ENCODE measurements at regions not wholly inside any gene's neighbourhood (a gene's known extent, or its start where the extent isn't known, plus 50 kb on each side); places are given as distances from the start of the nearest gene placed in this dataset.
"Not testable (repeated sequence)": the region's sequence is repeated elsewhere in the genome, so short reads cannot be mapped to it uniquely, and the experiment has no call there.

DNA sequence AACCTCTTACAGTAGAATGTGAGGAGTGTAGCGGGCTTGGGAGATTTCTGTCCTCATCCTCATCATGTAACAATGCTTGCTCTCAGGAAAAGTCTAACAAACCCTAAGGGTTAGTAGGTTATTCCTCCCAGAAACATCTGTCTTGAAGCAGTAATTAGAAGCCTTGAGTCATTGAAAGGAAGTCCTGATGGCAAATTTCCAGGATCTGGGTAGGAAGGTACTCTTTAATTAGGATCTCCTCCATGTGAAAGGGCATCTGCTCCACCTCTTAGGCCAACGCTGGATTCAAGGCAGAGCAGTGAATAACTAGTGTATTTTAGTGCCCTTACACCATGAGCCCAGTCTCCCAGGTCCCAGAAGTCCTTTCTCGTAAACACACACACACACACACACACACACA lies 106.6 kb upstream of the BARHL2 start:
- DNase-seq: no peak

DNA sequence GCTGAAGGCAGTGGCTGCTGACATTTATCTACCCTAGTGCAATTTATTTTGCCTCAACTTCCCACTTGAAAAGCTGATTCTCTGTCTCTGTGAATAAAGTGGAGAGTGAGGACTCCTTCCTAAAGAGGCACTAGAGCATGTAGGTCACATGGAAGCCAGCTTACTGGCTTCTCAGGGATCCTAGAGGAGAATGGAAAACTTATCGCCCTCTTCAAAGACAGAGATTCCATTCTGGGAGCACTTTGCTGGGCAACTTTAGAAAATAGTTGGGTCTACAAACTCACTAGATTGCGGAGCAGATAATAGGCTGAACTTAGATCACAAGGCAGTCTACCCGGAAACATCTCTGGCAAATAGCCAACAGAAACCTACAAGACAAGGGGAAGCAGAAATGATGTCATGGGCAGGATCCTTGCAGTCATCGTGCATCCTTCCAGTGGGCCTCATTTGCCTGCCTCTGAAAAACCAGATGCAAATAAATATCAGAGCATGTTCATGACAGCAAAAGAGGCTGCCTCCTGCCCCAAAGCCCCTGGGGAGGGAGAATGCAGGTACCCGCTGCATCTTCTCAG lies 104.8 kb upstream of the BARHL2 start:
- no peak for DNase-seq

DNA sequence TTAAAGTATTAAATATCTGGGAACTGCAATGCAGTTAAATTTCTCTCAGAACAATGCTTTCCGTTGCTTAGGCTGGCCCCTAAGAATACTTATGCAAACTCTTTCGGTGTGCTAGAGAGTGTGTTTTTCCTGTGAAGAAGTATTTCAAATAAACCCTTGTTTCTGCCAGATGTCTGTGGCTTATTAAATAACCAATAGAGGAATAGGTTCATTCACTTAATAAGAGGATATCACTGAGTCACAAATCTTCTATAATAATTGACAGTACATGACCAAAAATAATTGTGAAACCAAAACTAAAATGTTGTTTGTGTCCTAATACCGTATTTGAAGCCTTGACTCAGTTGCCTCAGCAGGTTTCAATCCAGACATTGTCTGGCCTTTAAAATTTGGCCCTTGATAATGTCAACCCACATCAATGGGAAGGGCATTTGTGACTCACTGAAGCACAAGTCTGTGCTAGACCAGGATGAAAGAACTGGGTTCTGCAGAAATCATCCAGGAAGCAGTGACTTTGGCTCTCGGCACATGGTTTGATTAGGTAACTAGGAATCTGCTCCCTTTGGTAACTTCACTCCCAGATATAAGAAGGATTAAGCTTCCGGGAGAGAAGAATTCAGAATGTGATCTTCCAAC lies 104.2 kb upstream of the BARHL2 start:
- DNase-seq: no peak

DNA sequence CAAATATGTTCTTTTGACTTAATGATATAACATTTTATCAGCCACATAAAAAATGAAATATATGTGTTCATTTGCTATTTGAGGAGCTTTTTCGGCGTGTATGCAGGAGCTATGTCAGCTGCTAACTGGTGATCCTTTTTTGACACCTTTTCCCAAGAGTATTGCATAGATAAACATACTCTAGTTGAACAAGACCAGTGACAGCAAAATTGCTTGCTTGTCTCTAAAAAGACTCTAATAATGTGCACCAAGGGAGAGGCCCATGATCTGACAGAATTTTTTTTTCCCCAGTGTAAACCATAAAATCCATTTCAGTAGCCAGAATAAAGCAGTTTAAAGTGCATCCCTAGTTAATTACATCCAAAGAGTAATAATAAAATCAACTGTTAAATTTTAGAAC lies 103.6 kb upstream of the BARHL2 start:
- no peak for DNase-seq

DNA sequence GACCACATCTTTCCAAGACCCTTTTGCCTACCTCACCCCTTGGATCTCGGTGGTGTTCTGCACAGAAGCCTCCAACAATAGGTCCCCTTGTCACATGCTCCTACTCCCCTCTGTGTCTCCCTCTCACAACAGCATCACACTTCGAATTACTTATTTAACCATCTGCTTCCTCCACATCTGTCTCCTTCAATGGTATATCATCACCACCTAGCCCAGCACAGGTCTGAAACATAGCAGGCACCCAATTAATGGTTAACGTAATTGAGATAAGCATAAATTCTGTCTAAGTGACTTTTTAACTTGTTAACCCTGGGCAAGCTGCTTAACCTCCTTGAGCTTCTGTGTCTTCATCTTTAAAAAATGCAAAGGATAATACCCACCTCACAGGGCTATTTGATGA lies 100.3 kb upstream of the BARHL2 start:
- DNase-seq: no peak

DNA sequence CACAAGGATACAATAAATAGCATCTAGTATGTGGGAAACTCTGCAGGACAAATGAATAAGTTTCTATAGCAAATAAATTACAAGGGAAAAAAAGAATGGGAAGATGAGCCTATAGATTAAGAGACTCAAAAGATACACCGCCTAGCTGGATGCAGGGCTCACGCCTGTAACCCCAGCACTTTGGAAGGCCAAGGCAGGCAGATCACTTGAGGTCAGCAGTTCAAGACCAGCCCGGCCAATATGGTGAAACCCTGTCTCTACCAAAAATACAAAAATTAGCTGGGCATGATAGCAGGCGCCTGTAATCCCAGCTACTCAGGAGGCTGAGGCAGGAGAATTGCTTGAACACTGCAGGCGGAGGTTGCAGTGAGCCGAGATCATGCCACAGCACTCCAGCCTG lies 95.1 kb upstream of the BARHL2 start:
- DNase-seq: not testable (repeated sequence)

DNA sequence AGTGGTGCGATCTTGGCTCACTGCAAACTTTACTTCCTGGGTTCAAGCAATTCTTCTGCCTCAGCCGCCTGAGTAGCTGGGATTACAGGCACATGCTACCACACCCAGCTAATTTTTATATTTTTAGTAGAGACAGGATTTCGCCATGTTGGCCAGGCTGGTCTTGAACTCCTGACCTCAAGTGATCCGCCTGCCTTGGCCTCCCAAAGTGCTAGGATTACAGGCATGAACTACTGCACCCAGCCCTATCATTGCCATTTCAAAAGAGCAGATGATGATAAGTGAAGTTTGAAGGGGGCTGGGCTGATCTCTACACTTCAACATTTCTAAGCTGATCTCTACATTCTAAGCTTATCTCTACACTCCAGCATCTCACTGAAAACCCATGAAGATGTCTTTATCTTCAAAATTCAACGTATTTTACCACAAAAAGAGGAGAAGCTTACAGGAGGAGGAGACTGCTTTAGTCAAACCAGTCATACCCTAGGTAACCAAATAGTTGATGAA lies 94.4 kb upstream of the BARHL2 start:
- not testable (repeated sequence) for DNase-seq

DNA sequence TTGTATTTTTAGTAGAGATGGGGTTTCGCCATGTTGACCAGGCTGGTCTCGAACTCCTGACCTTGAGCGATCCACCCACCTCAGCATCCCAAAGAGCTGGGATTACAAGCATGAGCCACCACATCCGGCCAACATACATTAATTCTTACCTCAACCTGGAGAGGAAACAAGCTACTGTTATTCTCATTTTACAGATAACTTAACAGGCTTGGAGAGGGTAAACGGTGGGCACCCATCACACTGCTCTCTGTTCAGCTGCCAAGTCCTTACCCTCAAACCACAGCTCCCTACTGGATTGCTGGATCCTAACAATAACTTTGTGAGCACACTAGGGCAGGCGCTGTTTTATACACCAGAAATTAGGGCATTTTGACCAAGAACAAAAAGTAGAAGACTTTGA lies 93.6 kb upstream of the BARHL2 start:
- no peak for DNase-seq

DNA sequence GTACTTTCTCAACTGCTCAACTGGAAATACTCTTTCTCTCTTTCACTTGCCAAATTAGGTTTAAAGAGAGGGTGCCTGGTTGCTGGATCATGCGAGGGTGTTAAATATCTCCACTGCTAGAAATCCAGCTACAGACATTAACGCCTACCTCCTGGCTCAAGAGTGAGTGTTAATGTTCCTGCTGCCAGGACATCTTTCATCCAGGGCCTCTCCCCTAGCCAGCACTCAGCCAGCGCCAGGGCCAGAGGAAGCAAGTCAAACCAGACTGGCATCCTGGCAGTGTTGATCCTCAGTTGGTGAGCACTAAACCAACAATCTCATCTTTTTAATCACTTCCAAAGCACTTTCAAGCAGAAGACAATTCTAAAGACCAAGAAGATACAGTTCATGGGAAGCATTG lies 92.9 kb upstream of the BARHL2 start:
- DNase-seq: no peak

DNA sequence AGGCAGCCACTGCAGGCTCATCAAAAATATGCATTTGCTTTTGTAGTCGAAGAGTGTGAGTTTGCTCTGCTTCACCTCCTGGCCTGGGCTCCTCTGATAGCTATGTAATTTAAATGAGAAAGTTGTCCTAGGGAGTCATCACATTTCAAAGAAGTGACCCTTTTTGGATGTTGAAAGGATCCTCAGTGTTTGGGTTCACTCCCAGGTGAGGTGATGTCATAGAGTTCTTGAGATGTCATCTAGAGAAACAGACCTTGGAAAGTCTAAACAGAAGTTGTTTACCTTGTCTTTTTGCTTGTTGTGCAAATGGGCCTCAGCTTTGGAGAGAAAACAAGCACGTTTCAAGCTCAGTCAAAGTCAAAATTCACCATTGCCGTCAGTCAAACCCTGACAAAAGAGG lies 92.0 kb upstream of the BARHL2 start:
- no peak for DNase-seq

DNA sequence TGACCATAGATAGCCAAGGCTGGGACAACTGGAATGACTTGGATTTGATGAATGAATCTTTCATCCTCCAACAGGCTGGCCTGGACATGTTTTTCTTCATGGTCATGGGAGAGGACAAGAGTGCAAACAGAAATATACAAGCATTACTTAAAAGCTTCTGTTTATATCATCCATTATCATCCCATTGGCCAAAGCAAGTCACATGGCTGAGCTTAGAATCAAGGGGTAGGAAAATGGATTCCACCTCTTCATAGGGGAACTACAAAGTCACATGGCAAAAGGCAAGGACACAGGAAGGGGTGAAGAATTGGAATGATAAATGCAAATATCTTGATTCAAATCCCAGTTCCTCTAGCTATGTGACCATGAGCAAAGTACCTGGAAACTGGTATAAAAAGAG lies 90.2 kb upstream of the BARHL2 start:
- no peak for DNase-seq

DNA sequence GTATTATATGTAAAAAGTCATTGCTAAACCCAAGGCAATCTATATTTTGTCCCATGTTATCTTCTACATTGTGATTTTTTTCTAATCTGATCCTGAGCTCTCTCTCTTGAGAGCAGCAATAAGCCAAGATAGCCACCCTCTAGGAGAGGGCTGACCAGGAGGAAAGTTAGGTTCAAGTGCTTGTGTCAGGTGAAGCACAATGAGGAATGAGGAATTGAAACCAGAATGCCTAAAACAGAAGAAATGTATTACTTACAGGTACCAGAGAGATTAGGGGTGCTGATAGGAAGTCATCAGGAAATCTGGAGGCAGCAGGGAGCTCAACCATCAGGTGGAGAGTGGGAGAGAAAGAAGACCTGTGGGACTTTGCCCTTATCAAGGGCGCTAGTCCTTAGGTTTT lies 85.5 kb upstream of the BARHL2 start:
- DNase-seq: no peak

DNA sequence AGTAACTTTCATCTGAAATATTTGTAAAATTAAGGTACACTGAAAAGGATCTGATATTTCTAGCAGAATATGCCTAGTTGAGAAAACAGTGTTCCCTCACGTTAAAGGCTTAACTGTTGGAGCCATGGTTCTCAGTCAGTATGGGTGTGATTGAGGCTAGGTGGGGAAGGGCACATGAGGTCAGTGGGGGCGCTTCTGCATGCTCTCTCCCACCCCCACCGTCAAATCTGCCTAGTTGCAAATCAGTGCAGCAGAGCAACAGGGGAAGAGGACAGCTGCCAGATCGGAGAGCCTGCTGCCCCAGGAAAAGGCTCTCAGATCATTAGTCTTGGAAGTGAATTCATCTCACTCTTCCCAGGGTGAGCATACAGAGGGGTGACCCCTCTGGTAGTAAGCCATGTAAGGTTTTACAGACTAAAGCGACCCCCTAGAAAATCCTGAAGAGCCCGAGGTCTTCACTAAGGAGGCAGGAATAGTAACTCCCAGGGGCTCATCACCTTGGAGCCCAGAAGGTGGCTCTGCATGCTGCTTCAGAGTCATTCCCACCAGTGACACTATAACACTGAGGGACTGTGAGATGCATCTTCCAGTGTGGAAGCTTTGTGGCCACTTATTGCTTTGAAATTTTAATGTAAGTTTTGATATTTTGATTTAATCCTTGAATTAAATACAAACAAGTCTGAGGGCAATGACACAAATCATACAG lies 83.1 kb upstream of the BARHL2 start:
- no peak for DNase-seq

DNA sequence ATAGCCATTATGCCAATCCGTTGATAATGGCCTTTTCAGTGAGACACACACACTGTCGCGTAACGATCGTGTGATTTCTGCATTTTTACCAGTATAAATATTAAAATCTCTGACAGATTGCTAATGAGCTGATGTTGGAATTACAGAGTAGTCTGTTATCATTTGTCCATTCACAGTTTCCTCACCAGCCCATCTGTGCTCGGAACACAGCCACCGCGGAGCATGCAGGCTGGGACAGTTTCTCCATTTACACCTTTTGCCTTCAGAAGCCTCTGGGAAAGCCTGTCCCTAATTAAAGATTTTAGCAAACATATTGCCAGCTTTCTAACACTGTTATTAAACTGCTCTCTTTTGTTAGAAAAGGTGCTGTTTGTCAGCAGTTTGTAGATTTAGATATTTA lies 82.2 kb upstream of the BARHL2 start:
- DNase-seq: no peak

DNA sequence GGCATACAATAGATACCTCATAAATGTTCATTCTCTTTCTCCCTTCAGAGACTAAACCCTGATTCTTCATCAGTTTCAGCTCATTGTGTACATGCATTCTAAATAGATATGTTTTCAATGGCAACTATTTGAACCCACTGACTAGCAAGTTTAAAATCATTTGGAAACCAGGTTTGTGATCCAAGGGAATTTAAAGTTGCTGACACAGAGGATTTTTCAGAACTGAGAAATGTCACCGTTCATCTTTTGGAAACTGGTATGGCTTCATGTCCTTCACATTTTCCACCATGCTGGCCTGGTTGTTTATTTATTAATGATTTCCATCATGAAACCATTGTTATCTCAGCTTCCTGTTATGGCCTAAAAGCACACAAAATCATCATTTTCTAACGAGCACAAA lies 81.8 kb upstream of the BARHL2 start:
- DNase-seq: no peak

DNA sequence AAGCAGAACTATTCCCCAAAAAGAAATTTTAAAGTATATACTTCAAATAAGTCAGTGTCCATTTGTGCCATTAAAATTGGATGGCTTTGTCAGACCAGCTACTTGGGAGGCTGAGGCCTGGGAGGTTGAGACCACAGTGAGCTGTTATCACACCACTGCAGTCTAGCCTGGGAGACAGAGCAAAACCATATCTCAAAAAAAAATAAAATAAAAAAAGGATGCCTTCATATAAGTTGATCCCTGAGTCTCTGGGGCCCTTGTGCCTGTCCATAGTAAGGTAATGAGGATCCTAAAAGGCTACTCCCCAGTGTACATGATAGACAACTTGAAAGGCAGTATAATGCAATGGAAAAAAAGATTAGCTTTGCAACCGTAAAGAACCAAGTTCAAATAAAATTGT lies 81.2 kb upstream of the BARHL2 start:
- DNase-seq: no peak

DNA sequence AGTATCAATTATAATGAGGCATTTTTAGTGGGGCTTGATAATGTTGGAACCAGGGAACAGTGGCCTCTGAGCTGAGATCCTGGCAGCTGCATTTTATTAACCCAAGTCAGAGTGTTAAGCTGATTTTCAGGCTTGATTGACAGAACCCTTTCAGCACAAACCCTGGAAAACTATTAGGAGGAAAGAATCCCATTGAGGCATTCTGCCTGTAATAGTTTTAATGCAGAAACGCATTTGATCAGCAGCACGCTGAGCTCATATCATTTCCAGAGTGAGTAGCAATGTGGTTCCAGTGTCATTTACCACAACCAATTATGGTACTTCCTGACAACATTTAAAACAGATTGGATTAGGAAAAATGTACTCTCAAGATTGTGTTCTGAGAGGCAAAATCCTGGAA lies 78.3 kb upstream of the BARHL2 start:
- DNase-seq: no peak

DNA sequence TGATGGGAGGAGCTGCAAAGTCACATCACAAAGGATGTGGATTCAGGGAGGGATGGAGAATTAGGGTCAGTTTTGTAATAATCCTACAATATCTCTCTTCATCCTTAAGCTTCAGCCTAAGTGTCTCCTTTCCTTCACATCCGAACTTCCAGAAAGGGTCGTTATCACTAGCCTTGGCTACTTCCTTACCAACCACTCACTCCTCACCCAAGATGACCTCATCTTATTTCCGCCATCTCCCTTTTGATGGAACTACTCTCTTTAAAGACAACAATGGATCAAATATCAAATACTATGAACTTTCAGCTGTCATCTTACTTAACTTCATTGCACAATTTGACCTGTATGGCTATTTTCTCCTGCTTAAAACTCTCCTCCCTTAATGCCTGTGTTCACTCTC lies 69.6 kb upstream of the BARHL2 start:
- DNase-seq: no peak

DNA sequence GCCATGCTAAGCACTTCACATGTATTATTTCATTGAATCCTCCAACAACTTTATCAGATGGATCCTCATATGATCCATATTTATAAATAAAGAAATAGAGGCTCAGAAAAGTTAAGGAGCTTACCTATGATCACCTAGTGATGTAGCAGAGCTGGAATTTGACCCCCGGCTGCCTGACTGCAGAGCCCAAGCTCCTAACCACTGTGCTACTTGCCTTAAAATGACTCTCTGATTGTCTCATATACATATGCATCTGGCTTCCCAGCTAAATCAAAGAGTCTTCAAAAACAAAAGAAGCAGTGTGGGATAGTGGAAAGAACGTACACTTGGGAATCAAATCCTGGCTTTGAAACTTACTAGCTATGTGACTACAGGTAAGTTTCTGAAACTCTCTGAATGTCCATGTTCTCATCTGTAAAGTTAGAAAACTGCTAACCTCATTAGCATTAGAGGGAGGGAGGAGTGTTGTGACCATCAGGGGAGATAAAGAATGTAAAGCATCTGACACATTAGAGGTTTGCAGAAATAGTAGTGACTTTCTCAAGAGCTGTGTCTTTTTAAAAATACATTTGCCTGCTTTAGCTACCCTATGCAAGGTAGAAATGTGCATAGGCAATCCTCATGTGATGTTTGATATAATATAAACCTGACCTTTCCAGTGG lies 67.2 kb upstream of the BARHL2 start:
- DNase-seq: no peak

DNA sequence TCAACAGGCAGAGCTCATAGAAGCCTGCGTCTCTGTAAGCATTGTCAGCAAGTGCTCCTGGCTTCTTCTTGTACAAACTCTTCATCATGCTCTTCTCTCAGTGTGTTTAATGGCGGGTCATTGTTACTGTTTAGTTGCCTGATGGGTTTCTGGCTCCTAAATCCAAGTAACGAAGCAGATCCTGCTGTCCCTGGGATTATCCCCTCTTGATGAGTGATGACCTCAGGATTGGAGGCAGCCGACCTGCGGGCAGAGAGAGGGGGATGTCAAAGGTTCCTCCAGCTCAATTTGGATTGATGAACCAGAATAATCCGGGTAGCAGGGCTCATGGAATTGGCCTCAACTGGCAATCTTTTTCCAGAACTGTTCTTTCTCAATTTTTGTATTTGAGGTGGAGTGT lies 66.1 kb upstream of the BARHL2 start:
- DNase-seq: no peak

DNA sequence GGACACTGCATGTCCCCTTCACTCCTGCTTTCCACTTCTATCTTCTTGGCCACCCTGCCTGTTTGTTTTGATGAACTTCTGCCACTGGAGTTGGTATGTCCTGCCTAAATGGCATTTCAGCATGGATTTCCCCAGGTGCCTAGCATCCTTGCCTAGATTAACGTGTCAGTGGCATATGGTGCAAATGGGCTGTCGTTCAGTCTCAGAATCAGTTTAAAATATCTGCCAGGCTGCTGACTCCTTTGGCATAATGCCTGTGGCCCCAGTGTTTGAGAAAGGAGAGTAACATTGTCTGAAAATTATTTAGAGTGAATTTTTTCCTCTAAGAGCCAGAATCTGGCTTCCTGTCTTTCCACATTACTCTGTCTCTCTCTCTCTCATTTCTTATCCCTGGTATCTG lies 64.9 kb upstream of the BARHL2 start:
- no peak for DNase-seq

DNA sequence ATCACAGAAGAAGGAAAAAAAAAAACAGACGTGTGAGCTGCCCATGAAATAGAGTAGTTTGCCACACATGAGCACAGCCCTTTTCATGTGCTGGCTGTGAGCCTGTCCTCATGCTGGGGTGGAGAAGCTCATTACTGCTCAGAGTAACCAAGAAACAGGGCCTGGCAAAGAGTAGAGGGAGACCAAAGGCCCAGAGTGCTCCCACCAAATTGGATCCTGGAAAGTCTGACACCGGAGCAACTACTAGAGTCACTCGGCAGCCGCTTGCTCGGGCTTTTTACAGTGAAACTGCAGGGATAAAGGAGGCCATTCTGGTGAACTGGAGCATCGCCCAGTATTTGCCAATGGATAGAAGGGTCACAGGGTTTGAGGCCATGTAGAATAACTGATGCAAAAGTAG lies 64.4 kb upstream of the BARHL2 start:
- no peak for DNase-seq

DNA sequence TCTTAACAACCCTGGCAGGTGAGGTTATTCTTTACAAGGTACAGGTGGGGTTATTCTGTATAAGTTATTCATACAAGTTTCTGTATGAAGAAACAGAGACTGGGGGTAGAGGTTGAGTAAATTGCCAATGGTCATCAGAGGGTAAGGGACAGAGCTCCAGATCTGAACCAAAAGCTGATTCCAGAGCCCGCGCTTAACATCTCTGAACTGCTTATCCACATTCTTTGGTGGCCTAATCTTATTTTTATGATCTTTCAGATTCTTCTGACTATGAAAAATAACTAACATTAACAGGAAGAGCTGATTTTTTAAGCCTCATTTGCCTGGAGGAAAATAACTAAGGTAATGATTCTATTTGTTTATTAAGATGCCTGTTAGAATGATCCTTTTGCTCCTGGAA lies 63.9 kb upstream of the BARHL2 start:
- DNase-seq: no peak

DNA sequence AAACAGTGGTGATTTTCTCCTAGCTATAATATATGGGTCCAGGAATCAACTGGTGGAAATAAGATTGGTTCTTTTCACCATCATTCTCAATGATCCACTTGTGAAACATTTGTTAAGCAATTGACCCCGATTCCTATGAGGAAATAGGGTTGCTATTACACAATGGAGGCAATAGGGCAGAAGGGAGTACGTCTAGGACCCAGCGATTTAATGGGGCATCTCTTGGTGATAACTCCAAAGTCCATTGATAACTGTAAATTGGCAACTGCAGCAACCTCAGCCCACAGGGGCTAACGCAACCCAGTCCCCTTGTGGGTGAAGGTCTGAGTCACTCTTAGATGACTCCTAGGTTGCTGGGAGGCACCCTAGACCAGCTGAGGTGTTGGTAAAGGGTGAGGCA lies 62.5 kb upstream of the BARHL2 start:
- DNase-seq: no peak
